ENCODE measurements at regions not wholly inside any gene's neighbourhood (a gene's known extent, or its start where the extent isn't known, plus 50 kb on each side); places are given as distances from the start of the nearest gene placed in this dataset.

DNA sequence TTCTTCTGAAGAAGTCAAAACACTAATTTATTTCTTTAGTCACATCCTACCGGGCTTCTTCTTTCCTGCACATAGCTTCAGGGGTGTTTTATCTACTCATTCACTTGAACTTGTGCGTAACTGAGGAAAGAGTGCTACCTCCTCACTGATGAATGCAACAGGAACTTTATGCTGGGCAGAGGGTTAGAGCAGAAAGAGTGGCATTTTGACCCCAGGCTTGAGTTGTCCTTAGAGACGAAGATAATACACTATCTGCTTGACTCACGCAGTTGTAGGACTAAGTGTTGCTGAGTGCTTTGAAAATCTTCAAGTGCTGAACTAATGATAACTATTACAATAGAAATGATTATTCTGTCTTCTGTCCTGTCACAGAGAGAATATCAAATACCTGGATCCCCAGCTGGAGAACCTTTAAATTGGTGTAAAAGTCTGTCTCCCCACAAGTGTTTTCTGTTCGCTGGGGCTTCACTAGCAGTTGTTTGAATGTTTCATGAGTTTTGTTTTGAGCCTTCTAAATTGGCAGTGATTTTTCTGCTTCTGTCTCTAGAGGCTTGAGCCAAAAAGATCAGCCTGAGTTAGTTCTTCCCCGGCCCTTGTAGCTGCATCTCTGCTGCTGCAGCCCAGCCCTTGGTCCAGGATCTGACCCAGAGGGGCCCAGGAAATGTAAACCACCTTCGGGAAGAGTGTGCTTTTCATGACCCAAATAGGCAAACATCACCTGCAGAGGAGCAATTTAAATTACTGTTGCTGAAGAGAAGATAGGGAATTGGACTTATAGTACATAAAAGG is 86.3 kb upstream of the LGALSL start:
- H3K9me3 Mint-ChIP-seq, result no peaks in the 10 kb centered on the region
- peaks cover 15% of the 10 kb centered on the region for H3K4me1 Mint-ChIP-seq
- no peak for DNase-seq (ENCODE audit: low read depth, low spot score)
- no peak overlapping the region for H3K4me3 Mint-ChIP-seq
- no peaks in the 10 kb centered on the region for H3K36me3 Mint-ChIP-seq (ENCODE audit: low read depth)
- no peaks in the 10 kb centered on the region for H3K27me3 Mint-ChIP-seq (ENCODE audit: low read depth)
- H3K27ac Mint-ChIP-seq (ENCODE audit: unreplicated experiment), result no peak overlapping the region
- TF ChIP-seq, protein P1, sequence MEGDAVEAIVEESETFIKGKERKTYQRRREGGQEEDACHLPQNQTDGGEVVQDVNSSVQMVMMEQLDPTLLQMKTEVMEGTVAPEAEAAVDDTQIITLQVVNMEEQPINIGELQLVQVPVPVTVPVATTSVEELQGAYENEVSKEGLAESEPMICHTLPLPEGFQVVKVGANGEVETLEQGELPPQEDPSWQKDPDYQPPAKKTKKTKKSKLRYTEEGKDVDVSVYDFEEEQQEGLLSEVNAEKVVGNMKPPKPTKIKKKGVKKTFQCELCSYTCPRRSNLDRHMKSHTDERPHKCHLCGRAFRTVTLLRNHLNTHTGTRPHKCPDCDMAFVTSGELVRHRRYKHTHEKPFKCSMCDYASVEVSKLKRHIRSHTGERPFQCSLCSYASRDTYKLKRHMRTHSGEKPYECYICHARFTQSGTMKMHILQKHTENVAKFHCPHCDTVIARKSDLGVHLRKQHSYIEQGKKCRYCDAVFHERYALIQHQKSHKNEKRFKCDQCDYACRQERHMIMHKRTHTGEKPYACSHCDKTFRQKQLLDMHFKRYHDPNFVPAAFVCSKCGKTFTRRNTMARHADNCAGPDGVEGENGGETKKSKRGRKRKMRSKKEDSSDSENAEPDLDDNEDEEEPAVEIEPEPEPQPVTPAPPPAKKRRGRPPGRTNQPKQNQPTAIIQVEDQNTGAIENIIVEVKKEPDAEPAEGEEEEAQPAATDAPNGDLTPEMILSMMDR (conservative IDR thresholded peaks at IDR 0.05), result no peak

DNA sequence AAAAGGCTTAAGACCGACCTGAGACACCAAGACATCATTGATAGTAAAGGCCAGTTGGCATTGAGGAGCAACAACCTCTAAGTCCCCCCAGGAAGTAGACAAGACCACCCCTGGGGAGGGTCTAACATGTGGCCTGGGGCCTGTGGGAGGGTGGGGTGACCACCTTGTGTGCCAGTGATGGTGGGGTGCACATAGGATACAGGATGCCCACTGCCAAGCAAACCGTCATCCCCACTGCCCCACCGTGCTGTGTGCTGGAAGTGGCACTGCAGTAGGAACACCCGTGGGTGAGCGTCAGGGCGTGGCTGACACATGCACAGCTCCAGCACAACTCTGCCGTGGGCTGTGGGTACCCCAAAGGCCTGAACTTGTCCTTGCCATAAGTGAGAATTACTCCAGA is 84.3 kb upstream of the LGALSL start:
- Mint-ChIP-seq H3K4me1 (peaks cover 15% of the 10 kb centered on the region), H3K9me3 (peaks cover 5% of the 10 kb centered on the region), H3K4me3 (no peak overlapping the region), H3K27me3 (ENCODE audit: low read depth) (no peaks in the 10 kb centered on the region), H3K27ac (ENCODE audit: unreplicated experiment) (no peak overlapping the region), H3K36me3 (ENCODE audit: low read depth) (no peaks in the 10 kb centered on the region)
- no peak for DNase-seq (ENCODE audit: low read depth, low spot score)
- TF ChIP-seq, protein P1 (conservative IDR thresholded peaks at IDR 0.05), result no peak

DNA sequence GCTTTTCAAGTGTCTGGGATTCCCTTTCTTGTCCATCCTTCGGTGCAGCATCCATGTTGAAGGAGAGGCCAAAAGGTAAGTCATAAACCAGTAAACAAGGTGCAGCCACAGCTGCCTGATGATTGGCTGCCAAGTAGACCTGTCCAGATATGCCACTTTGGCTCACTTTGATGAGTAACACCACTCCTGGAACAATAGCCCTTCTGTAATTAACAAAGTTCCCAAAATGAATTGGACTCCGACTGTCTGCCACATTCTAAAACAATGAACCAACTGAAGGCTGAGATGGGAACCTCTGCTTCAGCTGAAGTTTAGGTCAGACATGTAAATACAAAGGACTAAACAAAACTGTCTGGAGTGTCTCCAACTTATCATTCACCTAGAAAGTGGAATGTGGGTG is 82.2 kb upstream of the LGALSL start:
- Mint-ChIP-seq H3K36me3 (ENCODE audit: low read depth) (no peaks in the 10 kb centered on the region), H3K27ac (ENCODE audit: unreplicated experiment) (no peak overlapping the region), H3K9me3 (peaks cover 5% of the 10 kb centered on the region), H3K27me3 (ENCODE audit: low read depth) (no peaks in the 10 kb centered on the region), H3K4me1 (peaks cover 19% of the 10 kb centered on the region), H3K4me3 (no peak overlapping the region)
- no peak for DNase-seq (ENCODE audit: low read depth, low spot score)
- TF ChIP-seq, protein P1 (conservative IDR thresholded peaks at IDR 0.05), result no peak

DNA sequence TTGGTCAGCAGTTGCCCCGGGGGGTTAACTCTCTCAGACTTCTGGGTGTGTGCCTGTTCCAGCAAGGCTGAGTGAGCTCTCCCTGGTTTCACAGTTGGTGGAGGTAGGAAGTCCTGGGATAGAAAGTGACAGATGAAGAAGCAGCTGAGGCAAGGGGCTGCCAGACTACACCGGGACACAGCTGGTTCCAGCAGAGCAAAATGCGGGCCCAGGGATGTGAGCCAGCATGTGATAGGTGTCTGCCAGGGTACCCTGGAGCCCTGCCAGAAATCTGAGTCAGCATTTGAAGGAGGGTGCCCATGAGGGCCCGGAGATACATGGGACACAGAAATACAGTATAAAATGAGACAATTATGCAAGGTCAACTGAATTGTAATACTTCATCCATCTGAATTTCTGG is 79.3 kb upstream of the LGALSL start:
- Mint-ChIP-seq H3K4me3 (no peak overlapping the region), H3K27me3 (ENCODE audit: low read depth) (no peaks in the 10 kb centered on the region), H3K27ac (ENCODE audit: unreplicated experiment) (no peak overlapping the region), H3K36me3 (ENCODE audit: low read depth) (no peaks in the 10 kb centered on the region), H3K4me1 (peaks cover 7% of the 10 kb centered on the region), H3K9me3 (peaks cover 12% of the 10 kb centered on the region)
- TF ChIP-seq, protein P1 (conservative IDR thresholded peaks at IDR 0.05), result no peak
- DNase-seq (ENCODE audit: low read depth, low spot score), result no peak

DNA sequence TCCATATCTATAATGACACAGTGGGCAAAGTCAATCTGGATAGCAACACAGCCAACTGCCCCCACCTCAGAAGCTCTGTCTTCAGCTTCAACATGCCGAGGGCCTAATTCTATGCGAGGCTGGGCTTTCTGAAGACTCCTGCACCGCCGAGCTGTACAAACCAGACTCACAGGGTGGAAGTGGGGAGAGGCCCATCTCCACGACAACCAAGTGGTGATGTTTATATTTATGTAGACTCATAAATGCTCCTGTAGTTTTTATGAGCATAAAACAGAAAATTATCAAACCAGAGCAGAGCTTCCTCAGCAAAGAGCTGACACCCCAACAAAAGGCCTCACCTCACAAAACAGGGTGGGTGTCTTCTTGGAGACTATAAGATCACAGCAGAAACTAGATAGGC is 77.0 kb upstream of the LGALSL start:
- Mint-ChIP-seq H3K27ac (ENCODE audit: unreplicated experiment) (peak overlapping the region; percentile 32), H3K9me3 (peaks cover 12% of the 10 kb centered on the region), H3K4me1 (peaks cover 18% of the 10 kb centered on the region), H3K36me3 (ENCODE audit: low read depth) (no peaks in the 10 kb centered on the region), H3K27me3 (ENCODE audit: low read depth) (no peaks in the 10 kb centered on the region), H3K4me3 (no peak overlapping the region)
- no peak for DNase-seq (ENCODE audit: low read depth, low spot score)
- TF ChIP-seq, protein P1 (conservative IDR thresholded peaks at IDR 0.05), result no peak
